GM20000 (cell line): ENCODE measurements at regions not wholly inside any gene's neighbourhood (a gene's known extent, or its start where the extent isn't known, plus 50 kb on each side); places are given as distances from the start of the nearest gene placed in this dataset.

Experiments
- DNase-seq: peaks from one replicate; pipeline ENCODE4 v3.0.0; 2012; ENCODE audit warnings: low spot score
- CTCF ChIP-seq: IDR thresholded peaks from 2 replicates; pipeline ENCODE4 v1.5.1; 2012; ENCODE audit warnings: mild to moderate bottlenecking, control low read depth; ENCODE audit errors: extremely low read depth, missing control alignments

- no peak for TF ChIP-seq CTCF
- DNase-seq: no peak
These were observed 127.6 kb downstream of the DNAJB9 start for GRCh38 chr7:108697254-108697653.

- TF ChIP-seq CTCF: no peak
- no peak for DNase-seq
These were observed 141.9 kb downstream of the DNAJB9 start for GRCh38 chr7:108711611-108712010.

- no peak for TF ChIP-seq CTCF
- DNase-seq: no peak
These were observed 147.1 kb downstream of the DNAJB9 start for GRCh38 chr7:108716783-108717182.

- TF ChIP-seq CTCF: no peak
These were observed 148.1 kb downstream of the DNAJB9 start for GRCh38 chr7:108717781-108718180.

GRCh38 chr7:108719631-108720030 is 150.0 kb downstream of the DNAJB9 start:
- TF ChIP-seq CTCF: no peak
- no peak for DNase-seq

More at GRCh38 chr7:108717781-108718180, 148.1 kb downstream of the DNAJB9 start:
- no peak for DNase-seq

- TF ChIP-seq CTCF: no peak
These were observed 152.9 kb downstream of the DNAJB9 start for GRCh38 chr7:108722561-108722960.

GRCh38 chr7:108723381-108723814 is 153.7 kb downstream of the DNAJB9 start:
- no peak for TF ChIP-seq CTCF
- no peak for DNase-seq

More at GRCh38 chr7:108722561-108722960, 152.9 kb downstream of the DNAJB9 start:
- DNase-seq: no peak
